ENCODE measurements at regions not wholly inside any gene's neighbourhood (a gene's known extent, or its start where the extent isn't known, plus 50 kb on each side); places are given as distances from the start of the nearest gene placed in this dataset.
A peak's percentile ranks its signal among the peaks of the same experiment; 100 is the strongest.

- no peak for TF ChIP-seq POLR2G (IDR thresholded peaks at IDR 0.05; ENCODE audit: low read depth, low read length)
- TF ChIP-seq, protein P1, sequence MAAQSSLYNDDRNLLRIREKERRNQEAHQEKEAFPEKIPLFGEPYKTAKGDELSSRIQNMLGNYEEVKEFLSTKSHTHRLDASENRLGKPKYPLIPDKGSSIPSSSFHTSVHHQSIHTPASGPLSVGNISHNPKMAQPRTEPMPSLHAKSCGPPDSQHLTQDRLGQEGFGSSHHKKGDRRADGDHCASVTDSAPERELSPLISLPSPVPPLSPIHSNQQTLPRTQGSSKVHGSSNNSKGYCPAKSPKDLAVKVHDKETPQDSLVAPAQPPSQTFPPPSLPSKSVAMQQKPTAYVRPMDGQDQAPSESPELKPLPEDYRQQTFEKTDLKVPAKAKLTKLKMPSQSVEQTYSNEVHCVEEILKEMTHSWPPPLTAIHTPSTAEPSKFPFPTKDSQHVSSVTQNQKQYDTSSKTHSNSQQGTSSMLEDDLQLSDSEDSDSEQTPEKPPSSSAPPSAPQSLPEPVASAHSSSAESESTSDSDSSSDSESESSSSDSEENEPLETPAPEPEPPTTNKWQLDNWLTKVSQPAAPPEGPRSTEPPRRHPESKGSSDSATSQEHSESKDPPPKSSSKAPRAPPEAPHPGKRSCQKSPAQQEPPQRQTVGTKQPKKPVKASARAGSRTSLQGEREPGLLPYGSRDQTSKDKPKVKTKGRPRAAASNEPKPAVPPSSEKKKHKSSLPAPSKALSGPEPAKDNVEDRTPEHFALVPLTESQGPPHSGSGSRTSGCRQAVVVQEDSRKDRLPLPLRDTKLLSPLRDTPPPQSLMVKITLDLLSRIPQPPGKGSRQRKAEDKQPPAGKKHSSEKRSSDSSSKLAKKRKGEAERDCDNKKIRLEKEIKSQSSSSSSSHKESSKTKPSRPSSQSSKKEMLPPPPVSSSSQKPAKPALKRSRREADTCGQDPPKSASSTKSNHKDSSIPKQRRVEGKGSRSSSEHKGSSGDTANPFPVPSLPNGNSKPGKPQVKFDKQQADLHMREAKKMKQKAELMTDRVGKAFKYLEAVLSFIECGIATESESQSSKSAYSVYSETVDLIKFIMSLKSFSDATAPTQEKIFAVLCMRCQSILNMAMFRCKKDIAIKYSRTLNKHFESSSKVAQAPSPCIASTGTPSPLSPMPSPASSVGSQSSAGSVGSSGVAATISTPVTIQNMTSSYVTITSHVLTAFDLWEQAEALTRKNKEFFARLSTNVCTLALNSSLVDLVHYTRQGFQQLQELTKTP (IDR thresholded peaks at IDR 0.05; ENCODE audit: low read depth in 1 of 2, partially characterized antibody in 2 of 2): no peak
These were observed 234.0 kb downstream of the HAUS1 start (continued) for GRCh38 chr18:46338205-46338604.

GRCh38 chr18:46338766-46339165, 234.6 kb downstream of the HAUS1 start:
- WGBS (ENCODE audit: insufficient coverage, low coverage, missing lambda C conversion rate): 0% methylated on average over 6 of the region's 7 CpGs
- H3K27ac ChIP-seq (ENCODE audit: extremely low read depth, low read depth, low read length): no peak overlapping the region
- no peak for TF ChIP-seq PTRF (tag; IDR thresholded peaks at IDR 0.05)
- no peak for TF ChIP-seq DPF2 (IDR thresholded peaks at IDR 0.05)
- TF ChIP-seq ZFP36 (IDR thresholded peaks at IDR 0.05; ENCODE audit: low read depth, low read length, partially characterized antibody): peak; percentile 5
- TF ChIP-seq POLR2B (IDR thresholded peaks at IDR 0.05; ENCODE audit: low read depth, partially characterized antibody): no peak
- no peak for TF ChIP-seq SNIP1 (IDR thresholded peaks at IDR 0.05; ENCODE audit: low read depth)
- TF ChIP-seq, protein P2, sequence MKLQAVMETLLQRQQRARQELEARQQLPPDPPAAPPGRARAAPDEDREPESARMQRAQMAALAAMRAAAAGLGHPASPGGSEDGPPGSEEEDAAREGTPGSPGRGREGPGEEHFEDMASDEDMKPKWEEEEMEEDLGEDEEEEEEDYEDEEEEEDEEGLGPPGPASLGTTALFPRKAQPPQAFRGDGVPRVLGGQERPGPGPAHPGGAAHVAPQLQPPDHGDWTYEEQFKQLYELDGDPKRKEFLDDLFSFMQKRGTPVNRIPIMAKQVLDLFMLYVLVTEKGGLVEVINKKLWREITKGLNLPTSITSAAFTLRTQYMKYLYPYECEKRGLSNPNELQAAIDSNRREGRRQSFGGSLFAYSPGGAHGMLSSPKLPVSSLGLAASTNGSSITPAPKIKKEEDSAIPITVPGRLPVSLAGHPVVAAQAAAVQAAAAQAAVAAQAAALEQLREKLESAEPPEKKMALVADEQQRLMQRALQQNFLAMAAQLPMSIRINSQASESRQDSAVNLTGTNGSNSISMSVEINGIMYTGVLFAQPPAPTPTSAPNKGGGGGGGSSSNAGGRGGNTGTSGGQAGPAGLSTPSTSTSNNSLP (IDR thresholded peaks at IDR 0.05; ENCODE audit: borderline replicate concordance, low read depth, low read length): no peak
- no peak for TF ChIP-seq KLF13 (tag; IDR thresholded peaks at IDR 0.05; ENCODE audit: borderline replicate concordance, low read depth)
- H3K4me1 ChIP-seq (replicated peaks in 1 of 2; ENCODE audit: control insufficient read depth in 2 of 2, insufficient read depth in 2 of 2, low read length in 2 of 2): no peaks in the 10 kb centered on the region; a peak in 1 of 5 replicates
- no TSS peak for BruUV-seq (replicated peaks)
- no peaks in the 10 kb centered on the region for H3K79me2 ChIP-seq (ENCODE audit: control insufficient read depth, insufficient read depth, low read length)
- ATAC-seq (no peak), FAIRE-seq (no peak), DNase-seq (ENCODE audit: extremely low read depth in 1 of 4, low spot score in 3 of 4) (no peak)
- ChIA-PET CTCF (ENCODE audit: low intra/inter-chr PET ratio) (no interaction called here), POLR2A (no interaction called here)
- no peaks in the 10 kb centered on the region for H4K20me1 ChIP-seq (replicated peaks; ENCODE audit: control insufficient read depth, insufficient read depth, low read length)
- H3K4me3 ChIP-seq: no peak overlapping the region
- H3K27me3 ChIP-seq (ENCODE audit: control insufficient read depth in 2 of 2, insufficient read depth in 2 of 2, low read length in 2 of 2): peaks cover 5 to 37% of the 10 kb centered on the region in 2 experiments; a peak in 3 of 5 replicates
- no peaks in the 10 kb centered on the region for H3K9me1 ChIP-seq (ENCODE audit: control insufficient read depth, insufficient read depth, low read length)
- in situ Hi-C loops (cut with MboI): no loop called here
- no peak overlapping the region for H2AFZ ChIP-seq (ENCODE audit: low read depth, low read length)
- H3K9ac ChIP-seq (ENCODE audit: insufficient read depth in 1 of 2, low read depth in 2 of 2, low read length in 2 of 2): no peak overlapping the region
- no peaks in the 10 kb centered on the region for H3K9me3 ChIP-seq (replicated peaks; ENCODE audit: control insufficient read depth, insufficient read depth, low read depth, low read length)
- intact Hi-C loops (cut with micrococcal nuclease): no loop called here
- H3K4me2 ChIP-seq (ENCODE audit: insufficient read depth, low read length): no peak overlapping the region
- no peaks in the 10 kb centered on the region for H3K36me3 ChIP-seq (ENCODE audit: control insufficient read depth, insufficient read depth, low read length)
